ENCODE measurements at regions not wholly inside any gene's neighbourhood (a gene's known extent, or its start where the extent isn't known, plus 50 kb on each side); places are given as distances from the start of the nearest gene placed in this dataset.

DNA sequence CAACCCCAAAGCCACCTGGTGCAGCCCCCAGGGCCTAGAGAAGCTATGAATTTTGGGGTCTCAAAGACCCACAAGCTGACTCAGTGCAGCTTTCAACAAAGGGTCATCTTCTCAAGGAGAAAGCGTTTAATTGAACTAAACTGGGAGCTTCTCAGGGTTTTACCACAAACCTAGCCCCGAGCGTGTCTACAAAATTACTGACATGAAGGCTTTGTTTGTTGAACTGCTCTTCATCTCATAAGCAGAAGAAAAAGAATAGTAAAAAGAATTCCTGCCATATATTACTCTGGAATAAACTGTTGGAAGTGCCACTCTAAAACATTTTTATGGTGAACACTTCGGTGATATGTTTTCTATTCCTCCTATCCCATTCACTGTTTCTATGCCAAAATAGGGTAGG is 50.8 kb upstream of the INCENP start:
- in situ Hi-C loops (cut with MboI; ENCODE audit: low sequenced_read_pairs) = no loop called here

DNA sequence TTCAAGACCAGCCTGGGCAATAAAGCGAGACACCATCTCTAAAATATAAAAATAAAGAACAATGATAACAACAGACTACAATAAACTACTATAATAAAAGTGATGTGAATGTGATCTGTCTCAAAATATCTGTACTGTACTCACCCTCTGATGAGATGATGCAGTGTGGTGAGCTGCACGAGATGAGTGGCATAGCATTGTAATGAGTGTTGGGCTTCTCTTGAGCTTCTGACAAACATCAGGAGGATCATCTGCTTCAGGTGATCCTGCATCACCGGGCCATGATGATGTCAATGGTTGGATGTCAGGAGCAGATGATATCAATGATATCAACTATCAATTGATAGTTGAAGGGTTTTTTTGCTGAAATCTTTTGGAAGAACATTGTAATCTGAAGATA is 52.4 kb upstream of the INCENP start:
- in situ Hi-C loops (cut with MboI; ENCODE audit: low sequenced_read_pairs) = no loop called here

DNA sequence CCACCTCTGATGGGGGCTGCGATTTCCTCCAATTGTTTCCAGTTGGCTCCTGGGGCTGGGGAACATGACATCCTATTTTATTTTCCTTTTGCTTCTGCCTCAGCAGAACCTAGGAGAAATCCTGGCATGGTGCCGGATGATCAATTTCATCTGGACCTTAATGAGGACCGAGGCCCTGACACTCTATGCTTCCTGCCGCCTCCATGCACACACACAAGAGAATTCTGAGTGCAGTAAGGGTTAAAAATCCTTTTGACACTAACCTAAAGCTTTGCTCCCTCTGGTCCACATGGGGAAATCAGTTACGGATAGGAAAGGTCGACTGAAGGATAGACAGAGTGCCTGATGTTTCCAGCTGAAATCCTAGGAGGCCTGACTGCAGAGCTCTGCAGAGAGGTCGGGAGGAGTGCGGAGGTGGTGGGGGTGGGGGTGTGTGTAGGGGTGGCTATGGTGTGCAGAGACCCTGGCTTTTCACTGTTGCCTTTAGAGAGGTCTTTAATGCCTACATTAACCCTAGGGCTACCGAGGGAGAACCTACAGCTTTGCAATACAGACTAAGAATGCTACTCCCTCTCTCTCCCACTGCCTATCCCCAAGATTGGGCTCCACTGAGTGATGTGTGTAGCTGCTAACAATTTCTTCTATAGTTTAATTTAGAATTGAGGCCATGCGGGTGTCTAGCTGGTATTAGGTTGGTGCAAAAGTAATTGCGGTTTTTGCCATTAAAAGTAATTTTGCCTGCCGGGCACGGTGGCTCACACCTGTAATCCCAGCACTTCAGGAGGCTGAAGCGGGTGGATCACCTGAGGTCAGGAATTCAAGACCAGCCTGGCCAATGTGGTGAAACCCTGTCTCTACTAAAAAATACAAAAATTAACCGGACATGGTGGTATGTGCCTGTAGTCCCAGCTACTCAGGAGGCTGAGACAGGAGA is 53.6 kb upstream of the INCENP start:
- in situ Hi-C loops (cut with MboI; ENCODE audit: low sequenced_read_pairs) = no loop called here

DNA sequence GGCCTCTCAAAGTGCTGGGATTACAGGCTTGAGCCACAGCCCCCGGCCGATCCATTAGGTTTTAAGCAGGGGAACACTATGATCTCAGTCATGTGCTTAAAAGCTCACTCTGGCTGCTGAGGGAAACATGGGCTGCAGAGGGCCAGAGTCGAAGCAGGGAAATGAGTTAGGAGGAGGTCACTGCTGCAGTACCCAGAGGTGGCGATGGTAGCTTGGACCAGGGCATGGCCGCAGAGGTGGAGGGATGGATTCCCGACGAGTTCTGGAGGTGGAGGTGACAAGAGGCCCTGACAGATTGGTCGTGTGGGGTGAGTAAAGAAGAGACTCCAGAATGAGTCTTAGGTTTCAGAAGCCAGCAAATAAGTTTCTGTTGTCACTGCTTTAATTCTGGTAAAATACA is 54.4 kb upstream of the INCENP start:
- in situ Hi-C loops (cut with MboI; ENCODE audit: low sequenced_read_pairs) = no loop called here

DNA sequence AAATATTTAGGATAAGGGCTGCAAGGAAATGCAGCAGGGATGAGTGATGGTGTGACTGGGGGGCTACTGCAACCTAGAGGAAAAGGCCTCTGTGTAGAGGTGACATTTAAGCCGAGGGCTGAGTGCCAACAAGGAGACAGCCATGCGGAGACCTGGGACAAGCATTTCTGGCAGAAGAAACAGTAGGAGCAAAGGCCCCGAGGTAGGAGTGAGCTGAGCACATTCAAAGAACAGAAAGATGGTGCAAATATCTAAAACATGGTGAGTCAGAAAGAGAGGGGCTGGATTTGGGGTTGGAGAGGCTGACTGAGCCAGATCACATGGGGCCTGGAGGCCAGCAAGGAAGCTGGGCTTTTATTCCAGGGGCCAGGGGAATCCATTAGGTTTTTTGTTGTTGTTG is 55.1 kb upstream of the INCENP start:
- in situ Hi-C loops (cut with MboI; ENCODE audit: low sequenced_read_pairs) = no loop called here

DNA sequence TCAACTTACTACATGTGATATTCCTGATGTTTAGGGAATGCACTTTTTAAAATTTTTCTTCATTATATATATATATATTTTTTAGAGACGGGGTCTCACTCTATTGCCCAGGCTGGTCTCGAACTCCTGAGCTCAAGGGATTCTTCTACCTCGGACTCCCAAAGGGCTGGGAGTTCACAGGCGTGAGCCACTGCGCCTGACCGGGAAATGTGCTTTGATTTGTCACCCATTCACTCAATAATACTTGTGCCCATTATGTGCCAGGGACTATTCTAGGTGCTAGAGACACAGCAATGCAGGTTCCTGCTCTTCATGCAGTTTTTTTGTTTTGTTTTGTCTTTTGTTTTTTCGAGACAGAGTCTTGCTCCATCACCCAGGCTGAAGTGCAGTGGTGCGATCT is 56.1 kb upstream of the INCENP start:
- in situ Hi-C loops (cut with MboI; ENCODE audit: low sequenced_read_pairs) = no loop called here

DNA sequence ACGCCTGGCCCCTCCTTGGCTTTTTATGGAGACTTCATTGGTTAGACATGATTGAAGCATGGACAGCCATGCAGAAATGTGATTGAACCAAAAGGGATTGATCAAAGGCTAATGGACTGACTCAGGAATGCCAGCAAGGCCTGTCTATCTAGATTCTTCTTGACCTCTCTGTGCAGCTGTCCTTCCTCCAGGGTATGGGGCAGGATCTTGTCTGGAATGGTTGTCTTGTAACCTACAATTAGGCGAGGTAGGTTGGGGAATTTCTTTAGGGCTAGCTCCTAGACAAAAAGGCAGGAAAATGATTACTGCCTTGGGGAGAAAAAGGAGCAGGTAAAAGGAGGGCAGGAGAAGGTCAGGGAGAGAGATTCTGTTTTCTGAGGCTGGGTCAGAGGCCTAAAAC is 59.6 kb upstream of the INCENP start:
- in situ Hi-C loops (cut with MboI; ENCODE audit: low sequenced_read_pairs) = no loop called here

DNA sequence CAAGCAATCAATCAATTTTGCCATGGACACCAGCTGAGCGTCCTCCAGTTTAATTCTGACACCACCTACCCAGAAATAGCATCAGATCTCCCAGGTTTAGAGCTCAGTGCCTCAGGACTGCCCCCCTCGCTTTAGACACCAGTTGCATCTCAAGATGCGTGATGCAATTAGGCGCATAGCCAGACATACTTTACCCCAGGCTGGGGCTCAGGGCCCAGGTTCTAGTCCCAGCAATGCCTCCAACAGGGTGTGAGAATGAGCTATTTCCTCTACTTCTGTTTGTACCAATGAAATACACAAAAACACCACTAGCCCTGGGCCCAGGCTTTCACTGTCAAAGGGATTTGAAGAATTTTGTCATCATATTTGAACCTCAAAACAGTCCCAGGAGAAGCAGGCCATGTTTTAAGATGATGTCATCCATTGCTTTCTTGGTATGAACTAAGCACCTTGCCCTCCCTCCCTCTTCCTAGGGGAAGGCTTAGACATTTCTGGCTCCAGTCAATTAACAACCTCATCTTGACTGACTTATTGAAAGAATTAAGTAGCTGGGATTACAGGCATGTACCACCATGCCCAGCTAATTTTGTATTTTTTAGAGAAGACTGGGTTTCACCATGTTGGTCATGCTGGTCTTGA is 61.5 kb upstream of the INCENP start:
- in situ Hi-C loops (cut with MboI; ENCODE audit: low sequenced_read_pairs) = no loop called here

DNA sequence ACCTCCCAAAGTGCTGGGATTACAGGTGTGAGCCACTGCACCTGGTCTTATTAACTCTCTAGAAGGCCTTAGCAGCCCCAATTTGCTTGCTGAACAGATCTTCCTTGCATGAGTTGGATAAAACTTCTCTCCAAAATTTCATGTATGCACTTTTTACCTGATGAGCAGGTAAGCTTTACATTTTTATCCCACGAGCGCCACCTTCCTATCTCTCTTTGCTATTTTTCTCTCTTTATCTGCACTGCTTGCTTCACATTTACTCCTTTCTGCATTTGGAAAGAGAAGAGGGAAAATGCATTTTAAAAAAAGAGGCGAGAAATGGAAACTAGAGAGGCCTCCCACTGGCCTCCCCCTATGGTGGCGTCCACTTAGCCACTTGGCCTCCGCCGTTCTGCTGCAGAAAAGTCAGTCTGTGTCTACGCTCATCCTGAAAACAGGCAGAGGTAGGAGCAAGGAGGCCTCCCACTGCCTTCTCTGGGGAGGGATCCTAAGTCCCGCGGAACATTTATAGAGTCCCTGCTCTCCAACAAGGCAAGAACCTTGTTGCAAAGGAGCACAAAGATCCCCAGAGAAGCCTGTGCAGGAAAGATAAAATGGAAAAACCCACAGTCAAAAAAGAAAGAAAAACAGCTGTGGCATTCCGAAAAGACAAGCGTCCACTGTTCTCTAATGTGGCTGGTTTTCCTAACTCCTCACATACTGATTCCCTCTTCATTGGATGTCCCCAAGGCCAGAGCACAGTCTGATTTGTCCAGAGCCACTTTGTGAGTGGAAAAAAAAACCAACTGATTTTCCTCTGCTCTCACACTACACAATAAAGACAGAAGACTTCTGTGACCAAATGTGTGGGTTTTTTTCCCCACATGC is 62.2 kb upstream of the INCENP start:
- in situ Hi-C loops (cut with MboI; ENCODE audit: low sequenced_read_pairs) = no loop called here

DNA sequence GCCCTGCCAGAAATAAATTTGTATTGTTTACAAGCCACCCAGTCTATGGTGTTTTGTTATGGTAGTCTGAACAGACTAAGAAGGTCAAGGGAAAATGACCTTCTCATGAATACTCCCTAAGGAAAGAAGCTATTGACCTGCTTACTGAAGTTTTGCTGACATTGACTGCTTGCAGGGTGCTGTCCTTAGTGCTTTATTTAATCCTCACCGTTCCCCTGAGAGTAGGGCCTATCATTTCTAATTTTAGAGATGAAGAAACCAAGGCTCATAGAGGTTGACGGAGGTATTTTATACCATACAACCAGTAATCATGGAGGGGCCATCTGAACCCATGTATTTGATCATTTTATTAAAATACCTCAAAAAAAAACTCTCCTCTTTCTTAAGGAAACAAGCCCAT is 66.7 kb upstream of the INCENP start:
- in situ Hi-C loops (cut with MboI; ENCODE audit: low sequenced_read_pairs) = no loop called here

DNA sequence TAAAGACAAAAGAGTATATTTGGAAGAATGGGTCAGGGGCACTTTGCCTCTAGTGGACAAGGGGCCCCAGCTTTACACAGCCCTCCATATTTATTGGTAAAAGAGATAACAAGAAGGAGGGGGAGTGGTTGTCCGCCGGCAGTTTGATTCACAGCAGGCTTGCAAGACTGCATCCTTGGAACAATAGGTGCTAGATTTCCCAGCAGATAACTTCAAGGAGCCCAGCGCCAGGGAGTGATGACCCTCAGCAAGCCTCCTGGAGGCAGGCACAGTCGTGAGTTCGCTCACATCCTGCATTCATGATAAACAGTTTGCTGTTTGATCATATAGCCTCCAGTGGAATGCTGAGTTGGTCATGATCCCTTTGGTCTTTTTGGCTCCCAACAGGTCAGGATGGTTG is 67.8 kb upstream of the INCENP start:
- in situ Hi-C loops (cut with MboI; ENCODE audit: low sequenced_read_pairs) = no loop called here

DNA sequence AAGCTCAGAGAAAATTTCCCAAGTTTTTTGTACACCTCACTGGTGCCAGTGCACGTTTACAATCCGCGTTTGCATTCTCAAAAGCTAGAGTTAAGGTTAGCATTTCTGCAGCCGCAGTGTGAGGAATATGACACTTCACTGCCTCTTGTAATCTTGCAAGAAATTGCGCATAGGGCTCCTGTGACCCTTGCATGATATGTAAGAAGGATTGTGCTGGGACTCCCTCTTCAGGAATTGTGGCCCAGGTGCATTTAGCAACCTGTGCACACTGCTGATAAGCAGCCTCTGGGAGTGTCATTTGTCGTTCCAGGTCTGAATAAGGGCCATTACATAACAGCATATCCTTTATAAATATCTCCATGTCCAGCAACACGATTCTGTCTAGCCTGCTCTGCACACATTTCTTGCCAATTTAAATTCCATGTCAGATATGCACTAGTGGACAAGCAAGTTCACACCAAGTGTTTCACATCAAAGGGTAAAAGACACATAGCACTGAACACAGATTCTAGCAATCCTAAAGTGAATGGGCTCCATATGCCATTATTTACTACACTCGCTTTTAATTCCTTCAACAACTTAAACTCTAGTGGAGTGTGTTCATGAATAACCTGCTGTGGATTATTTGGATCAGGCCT is 69.2 kb upstream of the INCENP start:
- in situ Hi-C loops (cut with MboI; ENCODE audit: low sequenced_read_pairs) = no loop called here

DNA sequence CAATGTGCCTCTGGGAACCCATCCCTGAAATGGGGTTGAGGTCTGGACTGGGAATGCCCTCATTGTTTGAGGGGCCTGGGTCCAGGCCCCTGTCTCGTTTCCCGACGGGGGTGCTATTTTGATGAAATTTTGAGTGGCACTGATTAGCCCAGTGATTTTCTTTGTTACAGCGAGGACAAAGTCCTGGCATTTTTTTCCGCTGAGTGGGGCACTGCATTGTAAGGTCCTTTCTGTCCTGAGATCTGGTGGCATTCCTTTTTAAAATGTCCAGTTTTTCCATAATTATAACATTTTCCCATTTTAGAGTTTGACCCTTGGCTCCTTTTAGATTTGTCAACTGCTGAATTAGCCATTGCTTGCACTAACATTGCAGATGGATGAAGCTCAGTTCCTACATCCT is 69.7 kb upstream of the INCENP start:
- in situ Hi-C loops (cut with MboI; ENCODE audit: low sequenced_read_pairs) = no loop called here

DNA sequence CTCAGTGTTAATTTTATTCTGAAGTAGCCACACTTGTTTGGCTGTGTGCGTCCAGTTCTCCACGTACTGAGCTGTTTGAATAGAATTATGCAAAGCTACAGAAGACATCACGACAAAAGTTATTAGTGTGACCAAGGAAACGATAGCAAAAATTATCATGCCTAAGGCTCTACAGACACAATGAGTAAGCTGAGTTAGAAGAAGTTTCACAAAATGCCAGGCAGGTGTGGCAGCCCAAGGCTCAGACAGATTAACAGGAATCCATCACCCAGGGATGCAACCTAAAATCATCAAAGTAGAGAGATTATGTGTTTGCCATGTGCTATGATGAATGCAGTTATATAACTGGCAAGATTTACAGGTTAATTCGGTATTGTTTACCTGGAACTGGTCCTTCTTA is 73.1 kb upstream of the INCENP start:
- in situ Hi-C loops (cut with MboI; ENCODE audit: low sequenced_read_pairs) = no loop called here

DNA sequence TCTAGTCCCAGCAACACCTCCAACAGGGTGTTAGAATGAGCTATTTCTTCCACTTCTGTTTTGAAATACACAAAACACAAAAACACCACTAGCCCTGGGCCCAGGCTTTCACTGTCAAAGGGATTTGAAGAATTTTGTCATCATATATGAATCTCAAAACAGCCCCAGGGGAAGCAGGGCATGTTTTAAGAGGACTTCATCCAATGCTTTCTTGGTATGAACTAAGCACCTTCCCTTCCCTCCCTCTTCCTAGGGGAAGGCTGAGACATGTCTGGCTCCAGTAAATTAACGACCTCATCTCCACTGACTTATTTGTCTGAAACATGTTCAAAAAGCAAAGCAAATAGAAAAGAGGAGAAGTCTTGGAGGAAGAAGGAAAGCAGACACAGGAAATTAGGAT is 75.7 kb upstream of the INCENP start:
- in situ Hi-C loops (cut with MboI; ENCODE audit: low sequenced_read_pairs) = no loop called here

DNA sequence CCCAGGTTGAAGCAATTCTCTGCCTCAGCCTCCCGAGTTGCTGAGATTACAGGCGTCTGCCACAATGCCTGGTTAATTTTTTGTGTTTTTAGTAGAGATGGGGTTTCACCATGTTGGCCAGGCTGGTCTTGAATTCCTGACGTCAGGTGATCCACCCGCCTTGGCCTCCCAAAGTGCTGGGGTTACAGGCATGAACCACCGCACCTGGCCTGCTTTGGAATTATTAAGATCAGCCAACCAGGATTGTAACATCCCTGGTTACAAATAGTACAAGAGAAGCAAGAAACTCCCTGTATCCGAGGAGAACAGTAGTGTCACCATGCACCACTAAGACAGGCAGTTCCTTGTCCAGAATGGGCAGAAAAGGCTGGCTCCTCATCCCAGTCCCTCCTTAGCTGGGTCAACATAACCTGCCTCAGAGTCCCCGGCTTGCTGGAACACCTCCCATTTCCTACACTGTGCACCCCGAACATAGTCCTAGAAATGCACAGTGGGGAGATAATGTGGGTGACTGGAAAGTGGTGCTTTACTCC is 77.2 kb upstream of the INCENP start:
- in situ Hi-C loops (cut with MboI; ENCODE audit: low sequenced_read_pairs) = no loop called here

DNA sequence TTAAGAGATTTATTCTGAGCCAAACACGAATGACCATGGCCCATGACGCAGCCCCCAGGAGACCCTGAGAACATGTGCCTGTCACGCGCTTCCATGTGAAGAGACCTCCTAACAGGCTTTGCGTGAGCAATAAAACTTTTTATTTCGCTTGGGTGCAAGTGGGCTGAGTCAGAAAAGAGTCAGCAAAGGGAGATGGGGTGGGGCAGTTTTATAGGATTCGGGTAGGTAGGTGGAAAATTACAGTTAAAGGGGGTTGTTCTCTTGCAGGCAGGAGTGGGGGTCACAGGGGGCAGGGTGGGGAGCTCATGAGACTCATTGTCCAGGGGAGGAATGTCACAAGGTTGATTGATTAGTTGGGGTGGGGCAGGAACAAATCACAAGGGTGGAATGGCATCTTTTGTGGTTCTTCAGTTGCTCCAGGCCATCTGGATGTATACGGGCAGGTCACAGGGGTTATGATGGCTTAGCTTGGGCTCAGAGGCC is 77.2 kb upstream of the FTH1 start:
- in situ Hi-C loops (cut with MboI; ENCODE audit: low sequenced_read_pairs) = no loop called here

DNA sequence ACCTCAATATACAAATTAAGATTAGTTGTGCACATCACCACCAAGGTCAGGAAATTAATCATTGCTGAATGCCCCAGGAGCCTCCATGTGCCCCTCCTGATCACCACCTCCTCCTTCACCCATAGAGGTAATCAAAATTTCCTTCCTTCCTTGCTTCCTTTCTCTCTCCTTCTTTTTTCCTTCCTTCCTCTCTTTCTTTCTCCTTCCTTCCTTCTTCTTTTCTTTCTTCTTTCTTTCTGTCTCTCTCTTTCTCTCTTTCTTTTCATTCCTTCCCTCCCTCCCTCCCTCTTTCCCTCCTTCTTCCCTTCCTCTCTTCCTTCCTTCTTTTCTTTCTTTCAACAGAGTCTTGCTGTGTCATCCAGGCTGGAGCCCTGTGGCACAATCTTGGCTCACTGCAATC is 67.9 kb upstream of the FTH1 start:
- in situ Hi-C loops (cut with MboI; ENCODE audit: low sequenced_read_pairs) = no loop called here

DNA sequence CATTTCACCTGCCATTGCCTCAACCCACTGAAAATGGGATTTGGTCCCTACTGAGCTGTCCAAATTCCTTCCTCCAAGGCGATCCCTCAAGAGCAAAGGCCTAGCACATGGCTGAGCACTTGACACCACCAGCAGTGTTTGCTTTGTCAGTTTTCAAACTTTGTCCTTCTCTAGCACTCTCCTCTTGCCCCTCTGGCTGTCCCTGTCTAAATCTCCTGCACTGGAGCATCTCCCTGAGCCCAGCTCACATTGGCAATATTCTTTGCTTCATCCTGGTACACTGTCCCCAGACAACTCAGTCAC is 66.6 kb upstream of the FTH1 start:
- in situ Hi-C loops (cut with MboI; ENCODE audit: low sequenced_read_pairs) = loop anchor here (5.0 kb wide), 1 partner anchor 67 kb away; the partner anchor contains the start of gene FTH1

DNA sequence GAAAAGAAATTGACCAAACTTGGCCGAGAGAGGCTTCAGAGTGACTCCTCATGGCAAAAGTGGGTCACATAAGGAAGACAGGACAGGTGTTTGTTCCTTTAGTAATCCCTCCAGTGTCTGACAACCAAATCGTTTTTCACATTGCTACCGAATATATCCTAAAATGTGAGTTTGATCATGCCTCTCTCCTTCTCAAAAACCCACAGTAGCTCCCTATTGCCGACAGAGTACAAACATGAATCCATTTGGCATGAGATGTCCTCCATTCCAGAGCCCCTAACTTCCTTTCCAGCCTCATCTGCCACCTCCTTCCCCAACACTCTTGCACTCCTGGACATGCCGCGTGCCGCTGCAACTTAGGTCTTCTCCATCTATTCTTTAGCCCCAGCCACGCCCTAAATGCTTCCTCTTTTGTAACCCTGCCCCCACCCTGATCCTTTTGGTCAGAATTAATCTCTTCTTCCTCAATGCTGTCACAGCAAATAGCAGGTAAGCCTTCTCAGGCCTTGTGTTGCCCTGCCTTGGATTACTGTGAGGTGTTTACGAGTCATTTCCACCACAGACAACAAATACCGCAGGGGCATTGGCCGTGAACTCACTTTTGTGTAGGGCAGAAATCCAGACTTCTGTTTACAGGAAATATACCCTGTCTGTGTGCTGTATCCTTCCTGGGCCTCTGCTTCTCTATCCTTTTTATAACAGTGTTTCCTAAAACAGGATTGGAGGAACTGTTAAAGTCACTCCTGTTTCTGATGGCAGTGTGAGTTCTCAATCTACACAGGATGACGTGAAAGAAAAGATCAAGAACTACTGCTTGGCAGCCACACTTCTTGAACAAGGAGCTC is 66.0 kb upstream of the FTH1 start:
- in situ Hi-C loops (cut with MboI; ENCODE audit: low sequenced_read_pairs) = loop anchor here (5.0 kb wide), 1 partner anchor 66 kb away; the partner anchor contains the start of gene FTH1
